AG20443 (cell line): ENCODE measurements at regions not wholly inside any gene's neighbourhood (a gene's known extent, or its start where the extent isn't known, plus 50 kb on each side); places are given as distances from the start of the nearest gene placed in this dataset.
"Not testable (repeated sequence)": the region's sequence is repeated elsewhere in the genome, so short reads cannot be mapped to it uniquely, and the experiment has no call there.

ENCODE experiments used
- DNase-seq: peaks from one replicate; pipeline ENCODE4 v3.0.0; 2012; ENCODE audit warnings: low spot score, mixed read lengths

DNA sequence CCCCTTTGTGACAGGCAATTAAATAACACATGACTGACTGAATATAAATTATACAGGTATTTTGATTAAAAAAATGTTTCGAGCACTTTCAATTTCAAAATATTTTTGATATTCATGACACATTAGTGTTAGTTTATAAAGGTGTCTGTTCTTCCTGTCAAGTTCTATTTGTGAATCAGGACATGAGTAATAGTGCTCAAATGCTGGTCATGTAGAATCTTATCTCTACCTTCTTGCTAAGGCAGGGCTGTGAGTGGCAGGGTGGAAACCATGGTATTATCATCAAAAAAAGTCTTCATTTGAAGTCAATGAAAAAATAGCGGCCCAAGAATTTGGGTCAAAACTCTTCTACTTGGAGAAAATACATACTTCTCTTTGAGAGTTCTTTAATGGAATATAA lies 250.2 kb downstream of the DACT1 start:
- DNase-seq = no peak

DNA sequence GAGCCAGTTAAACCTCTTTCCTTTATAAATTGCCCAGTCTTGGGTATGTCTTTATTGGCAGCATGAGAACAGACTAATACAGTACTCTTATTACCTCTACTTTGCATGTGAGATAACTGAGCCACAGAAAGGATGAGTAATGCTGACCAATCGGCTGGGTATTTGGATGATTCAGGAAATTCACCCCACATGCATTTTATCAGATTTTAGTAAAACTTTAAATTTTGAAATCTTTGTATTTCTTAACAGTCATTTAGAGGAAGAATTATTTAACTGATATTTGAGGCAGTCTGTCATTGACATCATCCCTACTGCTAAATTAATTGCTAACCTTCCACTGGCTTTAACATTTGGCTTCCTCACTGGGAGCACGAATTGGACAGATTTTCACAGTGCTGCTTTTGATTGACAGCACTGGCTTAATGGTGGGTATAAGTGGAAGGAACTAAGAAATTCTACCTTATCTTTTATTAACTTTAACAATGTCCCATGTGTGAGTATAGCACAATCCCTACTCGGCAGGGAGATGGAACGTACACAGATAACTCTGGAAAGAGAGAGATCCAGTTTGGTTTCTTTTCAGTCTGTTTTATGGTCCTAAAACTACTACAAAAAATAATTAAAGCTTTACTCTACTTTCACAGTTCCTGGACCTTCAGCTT lies 261.0 kb downstream of the DACT1 start:
- DNase-seq = peak; percentile 75

DNA sequence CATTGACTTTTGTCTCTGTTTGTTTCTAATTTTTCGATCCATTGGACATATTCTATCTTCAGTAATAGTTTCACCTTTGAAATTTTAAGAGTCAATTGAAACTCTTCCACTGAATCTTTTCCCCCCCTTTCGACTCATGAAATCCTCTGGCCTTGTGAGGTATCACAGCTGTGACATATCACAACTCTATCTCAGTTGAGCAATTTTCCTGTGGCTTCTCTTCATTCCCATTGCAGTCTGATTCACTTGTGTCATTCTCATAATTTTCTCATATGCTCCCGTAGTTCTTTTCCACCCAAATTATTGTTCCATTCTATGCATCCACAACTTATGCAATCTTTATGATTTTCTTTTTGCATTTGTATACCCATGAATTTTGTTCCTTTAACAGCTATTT lies 261.6 kb downstream of the DACT1 start:
- DNase-seq = peak; percentile 49

DNA sequence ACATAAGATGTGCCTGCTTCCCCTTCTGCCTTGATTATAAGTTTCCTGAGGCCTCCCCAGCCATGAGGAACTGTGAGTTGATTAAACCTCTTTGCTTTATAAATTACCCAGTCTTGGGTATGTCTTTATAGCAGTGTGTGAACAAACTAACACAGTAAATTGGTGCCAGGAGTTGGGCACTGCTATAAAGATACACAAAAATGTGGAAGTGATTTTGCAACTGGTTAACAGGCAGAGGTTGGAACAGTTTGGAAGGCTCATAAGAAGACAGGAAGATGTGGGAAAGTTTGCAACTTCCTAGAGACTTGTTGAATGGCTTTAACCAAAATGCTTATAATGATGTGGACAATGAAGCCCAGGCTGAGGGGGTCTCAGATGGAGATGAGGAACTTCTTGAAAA lies 264.1 kb downstream of the DACT1 start:
- no peak for DNase-seq

DNA sequence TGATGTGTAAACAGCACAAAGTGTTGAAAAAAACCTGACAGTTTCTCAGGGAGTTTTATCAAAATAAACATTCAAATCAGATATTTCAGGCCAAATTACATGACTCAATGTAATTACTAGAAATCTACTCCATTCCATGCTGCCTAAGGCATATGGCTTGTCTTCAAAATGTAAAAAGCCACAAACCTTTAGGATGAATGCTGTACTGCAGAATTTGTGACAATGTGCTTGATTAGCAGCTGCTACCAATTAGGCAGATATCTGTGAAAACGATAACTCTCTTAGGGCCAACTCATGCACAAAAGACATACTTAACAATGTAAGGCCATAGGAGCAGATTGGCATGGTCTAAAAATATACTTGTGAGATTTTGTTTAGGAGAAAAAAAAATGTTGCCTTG lies 267.0 kb downstream of the DACT1 start:
- no peak for DNase-seq

DNA sequence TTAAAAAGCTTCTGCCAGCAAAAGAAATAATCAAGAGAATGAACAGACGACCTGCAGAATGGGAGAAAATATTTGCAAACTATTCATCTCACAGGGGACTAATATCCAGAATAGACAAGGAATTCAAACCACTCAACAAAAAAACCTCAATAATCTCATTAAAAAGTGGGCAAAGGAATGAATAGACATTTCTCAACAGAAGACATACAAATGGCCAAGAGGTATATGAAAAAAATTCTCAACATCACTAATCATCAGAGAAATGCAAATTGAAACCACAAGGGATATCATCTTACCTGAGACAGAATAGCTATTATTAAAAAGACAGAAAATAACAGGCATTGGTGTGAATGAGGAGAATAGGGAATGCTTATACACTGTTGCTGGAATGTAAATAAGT lies 270.0 kb downstream of the DACT1 start:
- DNase-seq = no peak

DNA sequence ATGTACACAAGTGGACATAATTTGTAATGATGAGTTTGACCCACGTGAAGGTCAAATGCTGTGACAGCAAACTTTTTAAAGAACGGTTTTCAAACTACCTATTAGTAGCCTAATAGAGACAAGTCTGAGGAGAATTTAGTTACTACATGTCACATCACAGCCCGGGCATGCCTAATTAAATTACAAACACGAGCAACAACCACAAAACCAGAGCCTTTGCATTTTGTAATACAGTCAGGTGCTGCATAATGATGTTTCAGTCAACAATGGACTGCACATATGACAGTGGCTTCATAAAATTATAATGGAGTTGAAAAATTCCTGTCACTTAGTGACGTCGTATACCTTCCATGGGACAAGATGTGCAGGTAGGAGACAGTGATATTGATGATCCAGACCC lies 274.5 kb downstream of the DACT1 start:
- DNase-seq = no peak

DNA sequence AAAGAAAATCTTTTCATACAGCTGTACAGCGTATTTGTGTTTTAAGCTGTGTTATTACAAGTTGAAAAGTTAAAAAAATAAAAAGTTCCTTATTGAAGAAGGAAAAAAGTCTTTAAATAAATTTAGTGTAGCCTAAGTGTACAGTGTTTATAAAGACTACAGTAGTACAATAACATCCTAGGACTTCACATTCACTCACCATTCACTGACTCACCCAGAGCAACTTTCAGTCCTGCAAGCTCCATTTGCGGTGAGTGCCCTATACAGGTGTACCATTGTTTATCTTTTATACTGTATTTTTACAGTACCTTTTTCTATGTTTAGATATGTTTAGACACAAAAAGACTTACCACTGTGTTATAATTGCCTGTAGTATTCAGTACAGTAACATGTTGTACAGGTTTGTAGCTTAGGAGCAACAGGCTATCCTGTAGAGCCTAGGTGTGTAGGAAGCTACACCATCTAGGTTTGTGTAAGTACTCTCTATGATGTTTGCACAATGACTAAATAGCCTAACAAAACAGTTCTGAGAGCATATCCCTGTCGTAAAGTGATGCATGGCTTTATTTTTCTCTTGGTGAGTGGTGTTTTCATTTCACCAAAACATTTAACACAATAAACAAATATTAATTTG lies 275.2 kb downstream of the DACT1 start:
- DNase-seq = no peak

DNA sequence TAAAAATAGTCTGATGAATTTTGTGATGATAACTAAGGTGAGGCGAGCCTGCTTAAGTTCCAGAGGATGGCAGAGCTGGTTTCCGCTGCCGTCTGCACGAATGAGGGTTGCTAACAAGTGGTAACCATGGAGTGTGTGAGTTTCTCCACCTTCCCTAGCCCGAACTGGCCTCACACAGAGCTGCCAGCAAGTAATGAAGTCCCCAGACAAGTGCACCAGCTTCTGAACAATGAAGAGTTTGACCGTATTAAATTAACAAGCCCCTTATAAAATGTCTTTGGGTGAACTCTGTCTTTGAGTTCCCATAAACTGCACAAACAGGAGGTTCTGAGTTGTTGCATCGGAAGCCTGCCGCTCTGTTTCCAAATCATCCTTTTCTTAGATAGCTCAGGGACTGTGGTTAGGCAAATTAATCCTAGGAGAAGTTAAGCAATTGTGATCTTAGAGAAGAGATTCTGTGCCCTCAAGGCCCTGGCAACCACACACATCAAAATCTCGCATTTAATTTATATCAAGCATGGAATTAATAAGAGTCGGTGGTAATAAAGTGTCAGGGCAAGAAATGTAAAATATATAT lies 274.1 kb upstream of the DAAM1 start:
- no peak for DNase-seq

DNA sequence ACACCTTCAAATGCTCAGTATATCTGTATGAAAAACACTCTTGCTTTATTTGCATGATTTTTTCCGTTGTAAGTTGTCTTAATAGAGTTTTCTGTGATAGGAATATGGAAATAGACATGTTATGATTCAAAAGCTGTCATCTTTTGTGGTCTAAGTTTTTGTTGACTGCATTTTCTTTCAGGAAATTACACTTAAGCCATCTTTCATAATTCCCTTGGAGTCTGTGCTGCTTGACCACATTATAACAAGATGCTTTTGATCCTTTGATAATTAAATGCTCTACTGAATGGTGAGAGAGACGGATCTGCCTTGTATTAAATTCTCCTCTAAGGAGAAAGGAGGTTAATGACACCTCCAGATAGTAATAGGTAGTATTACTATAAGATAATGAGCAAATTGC lies 272.8 kb upstream of the DAAM1 start:
- DNase-seq = no peak

DNA sequence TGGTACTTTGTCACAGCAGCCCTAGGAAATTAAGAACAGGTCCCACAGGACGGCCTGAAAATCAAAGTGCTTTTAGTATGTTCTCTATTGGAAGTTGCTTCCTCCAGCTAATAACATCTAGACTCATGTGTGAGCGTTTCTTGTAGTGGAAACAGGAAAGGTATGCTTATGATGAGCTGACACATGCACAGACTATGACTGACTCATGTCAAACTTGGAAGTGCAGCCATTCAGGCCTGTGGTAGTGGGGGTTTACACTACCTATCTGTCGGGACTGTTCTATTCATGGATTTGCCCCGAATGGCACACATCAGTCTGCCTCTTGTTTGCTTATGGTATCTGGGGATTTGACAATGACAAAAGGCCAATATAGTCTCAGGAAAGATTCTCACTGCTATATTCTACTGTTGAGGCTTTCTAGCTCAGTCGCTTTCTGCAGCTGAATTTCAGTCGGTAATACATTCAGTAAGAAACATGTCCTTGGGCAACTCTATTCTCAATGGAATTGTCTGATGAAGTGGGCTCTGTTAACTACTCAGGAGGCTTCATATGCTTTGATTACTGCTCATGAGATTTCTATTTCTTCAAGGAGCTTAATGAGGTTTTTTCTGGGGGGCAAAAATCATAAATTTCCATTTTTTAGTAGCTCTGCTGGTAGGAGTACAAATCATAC lies 270.3 kb upstream of the DAAM1 start:
- DNase-seq = no peak

DNA sequence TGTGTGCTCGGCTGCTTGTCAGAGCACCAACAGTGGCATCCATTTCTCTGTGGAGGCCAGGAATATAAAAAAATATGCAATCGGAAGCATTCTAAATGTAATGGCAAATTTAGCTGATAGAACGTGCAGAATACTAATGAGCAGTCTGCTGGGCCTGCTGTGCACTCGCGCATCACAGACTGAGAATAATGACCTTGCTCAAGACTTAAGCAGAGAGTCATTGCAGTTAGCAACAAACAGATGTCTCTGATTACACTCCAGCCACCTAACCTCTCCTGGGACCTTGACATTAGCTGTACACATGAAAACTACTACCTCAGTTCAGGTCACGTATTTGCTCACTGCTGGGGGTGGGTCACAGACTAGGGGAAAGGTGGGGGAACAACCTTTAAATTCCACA lies 269.2 kb upstream of the DAAM1 start:
- peak; percentile 33 for DNase-seq

DNA sequence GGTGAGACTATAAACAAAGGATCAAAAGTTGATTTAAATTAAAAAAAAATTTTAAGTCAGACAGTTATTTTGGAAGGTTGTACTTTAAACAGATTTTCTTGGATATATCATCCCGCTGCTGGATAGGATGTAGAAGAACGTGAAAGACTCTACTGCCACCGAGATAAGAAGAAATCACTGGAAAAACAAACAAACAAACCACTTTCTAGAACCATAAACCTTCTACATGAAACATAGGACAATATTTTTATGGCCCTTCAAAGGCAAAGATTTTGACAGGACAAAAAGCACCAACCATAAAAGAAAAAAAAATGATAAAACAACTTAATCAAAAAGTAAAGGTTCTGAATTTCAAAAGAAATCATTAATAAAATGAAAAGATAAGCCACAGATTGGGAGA lies 268.2 kb upstream of the DAAM1 start:
- DNase-seq = no peak

DNA sequence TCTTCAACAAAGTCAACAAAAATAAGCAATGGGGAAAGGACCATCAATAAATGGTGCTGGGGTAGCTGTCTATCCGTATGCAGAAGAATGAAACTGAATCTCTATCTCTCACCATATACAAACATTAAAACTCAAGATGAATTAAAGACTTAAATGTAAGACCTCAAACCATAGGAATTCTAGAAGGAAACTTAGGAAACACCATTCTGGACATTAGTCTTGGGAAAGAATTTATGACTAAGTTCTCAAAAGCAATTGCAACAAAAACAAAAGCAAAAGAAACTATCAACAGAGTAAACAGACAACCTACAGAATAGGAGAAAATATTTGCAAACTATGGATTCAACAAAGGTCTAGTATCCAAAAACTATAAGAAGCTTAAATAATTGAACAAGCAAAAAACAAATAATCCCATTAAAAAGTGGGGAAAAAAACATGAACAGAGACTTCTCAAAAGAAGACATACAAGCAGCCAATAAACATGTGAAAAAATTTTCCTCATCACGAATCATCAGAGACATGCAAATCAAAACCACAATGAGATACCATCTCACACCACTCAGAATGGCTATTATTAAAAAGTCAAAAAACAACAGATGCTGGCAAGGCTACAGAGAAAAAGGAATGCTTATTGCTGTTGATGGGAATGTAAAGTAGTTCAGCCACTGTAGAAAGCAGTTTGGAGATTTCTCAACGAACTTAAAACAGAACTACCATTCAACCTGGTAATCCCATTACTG lies 266.1 kb upstream of the DAAM1 start:
- not testable (repeated sequence) for DNase-seq

DNA sequence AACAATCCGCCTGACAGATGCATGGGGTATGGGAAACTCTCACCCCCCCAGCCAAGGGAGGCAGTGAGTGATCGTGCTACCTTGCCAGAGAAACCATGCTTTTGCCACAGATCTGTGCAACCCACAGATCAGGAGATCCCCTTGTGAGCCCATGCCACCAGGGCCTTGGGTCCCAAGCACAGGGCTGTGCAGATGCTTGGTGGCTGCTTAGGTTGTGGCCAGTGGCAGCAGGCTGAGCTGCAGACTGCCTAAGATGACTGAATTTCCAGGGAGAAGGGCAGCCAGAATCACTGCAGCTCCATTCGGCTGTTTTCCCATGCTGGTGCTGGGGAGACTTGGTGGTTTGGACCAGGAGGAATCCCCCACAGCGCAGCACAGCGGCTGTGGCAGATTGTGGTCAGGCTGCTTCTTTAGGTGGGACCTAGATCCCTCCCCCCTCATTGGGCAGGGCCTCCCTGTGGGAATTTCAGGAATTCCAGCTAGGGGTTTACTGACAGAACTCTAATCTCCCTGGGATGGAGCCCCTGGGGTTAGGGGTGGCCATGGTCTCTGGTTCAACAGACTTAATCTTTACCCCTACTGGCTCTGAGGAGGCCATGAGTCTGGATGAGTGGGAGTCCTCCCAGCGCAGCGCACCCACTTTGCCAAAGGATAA lies 264.6 kb upstream of the DAAM1 start:
- no peak for DNase-seq

DNA sequence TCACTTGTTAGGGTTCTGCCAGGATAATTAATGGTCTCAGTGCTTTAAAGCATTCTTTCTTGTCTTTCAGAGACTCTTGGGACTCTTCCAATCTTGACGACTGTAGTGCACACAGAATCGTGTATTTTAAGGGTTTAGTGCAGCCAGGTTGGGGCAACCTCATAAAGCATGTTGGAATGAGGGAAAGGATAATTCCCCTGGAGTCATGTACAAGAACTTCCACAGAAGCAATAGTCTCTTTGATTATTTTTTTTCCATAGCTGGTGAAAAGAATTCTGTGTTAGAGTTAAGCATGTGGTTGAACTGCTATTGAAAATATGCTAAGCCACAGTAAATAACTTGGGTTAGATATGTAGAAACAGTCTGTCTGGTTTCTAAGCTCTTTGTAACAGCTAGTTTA lies 246.8 kb upstream of the DAAM1 start:
- peak; percentile 22 for DNase-seq

DNA sequence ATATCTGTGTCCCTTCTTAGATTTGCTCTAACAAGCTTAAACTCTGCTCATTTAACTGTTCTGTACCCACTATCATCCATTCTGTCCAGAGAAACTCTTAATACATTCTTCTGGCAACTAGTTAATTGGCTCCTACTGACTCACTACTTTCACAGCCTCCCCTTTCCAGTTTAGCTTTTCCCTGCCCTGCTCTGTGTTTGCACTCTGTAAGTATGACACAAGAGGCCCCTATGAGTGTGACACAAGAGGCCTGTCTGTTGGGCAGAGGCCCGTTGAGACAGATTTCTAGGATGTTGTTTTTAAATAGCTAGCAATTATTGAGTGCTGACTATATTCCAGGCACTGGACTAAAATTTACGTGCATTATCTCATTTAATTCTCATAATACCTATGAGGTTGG lies 246.0 kb upstream of the DAAM1 start:
- DNase-seq = peak; percentile 75

DNA sequence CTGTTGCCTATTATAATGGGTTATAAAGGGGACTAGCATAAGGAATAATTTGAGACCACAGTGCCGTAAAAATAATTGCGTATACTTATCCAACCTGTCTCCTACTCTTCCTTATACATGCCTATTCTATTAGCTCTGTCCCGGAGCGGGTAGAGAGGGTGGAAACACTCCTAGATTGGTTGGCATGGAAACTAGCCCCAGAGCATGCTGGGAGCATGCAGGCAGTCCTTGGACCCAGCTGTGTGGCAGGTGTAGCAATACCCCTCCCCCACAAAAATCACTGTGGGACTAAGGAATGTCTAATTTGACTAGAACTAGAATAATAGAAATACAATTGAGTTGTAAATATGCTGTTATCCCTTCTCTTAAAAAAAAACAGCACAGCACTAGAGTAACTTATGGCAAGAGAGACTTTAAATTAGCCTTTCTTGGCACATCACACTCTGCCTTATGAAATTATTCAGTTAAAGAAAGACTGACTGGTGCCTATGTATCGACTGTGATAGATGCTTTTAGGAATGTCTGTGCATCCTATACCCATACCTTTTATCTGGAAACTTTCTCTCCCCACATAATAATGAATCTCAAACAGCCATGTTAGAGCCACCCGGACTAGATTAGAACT lies 244.0 kb upstream of the DAAM1 start:
- no peak for DNase-seq

DNA sequence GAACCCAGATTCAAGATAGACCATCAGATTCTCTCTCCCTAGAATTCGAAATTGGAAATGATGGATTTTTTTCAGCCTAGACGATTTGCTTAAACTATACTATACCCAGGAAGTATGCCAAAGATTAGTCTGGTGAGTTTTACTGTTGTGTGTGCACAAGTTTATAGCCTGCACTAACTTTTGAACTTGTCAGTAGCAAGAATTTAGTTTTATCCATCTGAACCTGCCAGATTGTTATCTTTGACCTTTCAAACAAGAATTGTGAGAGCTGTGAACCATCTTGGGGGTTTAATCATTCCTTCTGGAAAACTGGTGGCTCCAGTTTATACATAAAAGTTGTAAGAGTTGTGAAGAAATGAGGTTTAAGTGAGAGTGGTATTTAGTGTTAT lies 243.5 kb upstream of the DAAM1 start:
- no peak for DNase-seq

DNA sequence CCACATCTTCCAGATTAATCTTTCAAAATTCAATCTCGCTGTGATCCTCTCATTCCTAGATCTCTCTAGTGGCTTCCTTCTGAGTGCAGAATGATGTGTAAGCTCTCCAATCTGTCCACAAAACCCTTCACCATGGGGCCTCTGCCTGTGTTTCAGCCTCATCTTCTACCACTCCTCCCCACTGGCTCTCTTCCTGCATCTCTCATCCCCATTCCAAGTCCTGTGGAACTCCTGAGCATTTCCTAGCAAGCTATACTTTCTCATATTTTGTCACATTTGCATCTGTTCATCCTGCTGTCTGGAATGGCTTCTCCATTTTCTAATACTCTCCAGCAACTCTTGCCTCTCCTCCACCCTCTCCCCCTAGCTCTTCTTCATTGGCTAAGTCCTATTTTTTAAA lies 242.0 kb upstream of the DAAM1 start:
- no peak for DNase-seq

DNA sequence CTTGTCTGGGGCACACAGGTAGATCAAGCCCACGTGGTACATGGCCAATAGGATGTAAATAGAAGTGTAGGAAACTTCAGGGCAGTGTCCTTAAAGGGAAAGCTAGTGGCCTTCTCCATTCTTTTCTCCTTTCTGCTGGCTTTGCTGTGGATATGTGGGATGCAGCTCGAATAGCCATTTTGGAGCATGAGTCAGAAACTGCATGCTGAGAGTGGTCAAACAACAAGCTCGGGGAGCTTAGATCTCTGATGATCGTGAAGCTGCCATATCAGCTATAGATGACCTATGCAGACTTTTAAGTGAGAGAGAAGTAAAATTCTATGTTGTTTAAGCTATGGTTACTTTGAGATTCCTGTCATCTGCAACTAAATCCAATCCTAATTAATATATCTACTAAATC lies 241.3 kb upstream of the DAAM1 start:
- DNase-seq = no peak
